Breast epithelium (tissue), 3 donors: ENCODE measurements at regions not wholly inside any gene's neighbourhood (a gene's known extent, or its start where the extent isn't known, plus 50 kb on each side); places are given as distances from the start of the nearest gene placed in this dataset.

Experiments used
- CTCF ChIP-seq, 3 donors: fragments of 450-650 bp; IDR thresholded peaks; one replicate each; pipeline ENCODE4 v1.5.1; 2016 to 2017; ENCODE audit warnings: antibody characterized with exemption in 3 of 3, mild to moderate bottlenecking in 3 of 3, moderate library complexity in 3 of 3
- POLR2A ChIP-seq: fragments of 450-650 bp; IDR thresholded peaks from one replicate; pipeline ENCODE4 v1.6.1; 2016; ENCODE audit warnings: antibody characterized with exemption, mild to moderate bottlenecking, moderate library complexity
- POLR2AphosphoS5 ChIP-seq, 3 donors: sonication (generic); formaldehyde crosslinking; IDR thresholded peaks; one replicate each; pipeline ENCODE4 v1.6.1; 2017; ENCODE audit warnings: antibody characterized with exemption in 3 of 3

- TF ChIP-seq POLR2A (no peak), CTCF (IDR thresholded peaks at IDR 0.05) (no peak), POLR2AphosphoS5 (IDR thresholded peaks at IDR 0.05) (no peak)
Observed at GRCh38 chr1:232726048-232726779, 79.0 kb upstream of the MAP10 start.
